ENCODE measurements at regions not wholly inside any gene's neighbourhood (a gene's known extent, or its start where the extent isn't known, plus 50 kb on each side); places are given as distances from the start of the nearest gene placed in this dataset.
A peak's percentile ranks its signal among the peaks of the same experiment; 100 is the strongest.

DNA sequence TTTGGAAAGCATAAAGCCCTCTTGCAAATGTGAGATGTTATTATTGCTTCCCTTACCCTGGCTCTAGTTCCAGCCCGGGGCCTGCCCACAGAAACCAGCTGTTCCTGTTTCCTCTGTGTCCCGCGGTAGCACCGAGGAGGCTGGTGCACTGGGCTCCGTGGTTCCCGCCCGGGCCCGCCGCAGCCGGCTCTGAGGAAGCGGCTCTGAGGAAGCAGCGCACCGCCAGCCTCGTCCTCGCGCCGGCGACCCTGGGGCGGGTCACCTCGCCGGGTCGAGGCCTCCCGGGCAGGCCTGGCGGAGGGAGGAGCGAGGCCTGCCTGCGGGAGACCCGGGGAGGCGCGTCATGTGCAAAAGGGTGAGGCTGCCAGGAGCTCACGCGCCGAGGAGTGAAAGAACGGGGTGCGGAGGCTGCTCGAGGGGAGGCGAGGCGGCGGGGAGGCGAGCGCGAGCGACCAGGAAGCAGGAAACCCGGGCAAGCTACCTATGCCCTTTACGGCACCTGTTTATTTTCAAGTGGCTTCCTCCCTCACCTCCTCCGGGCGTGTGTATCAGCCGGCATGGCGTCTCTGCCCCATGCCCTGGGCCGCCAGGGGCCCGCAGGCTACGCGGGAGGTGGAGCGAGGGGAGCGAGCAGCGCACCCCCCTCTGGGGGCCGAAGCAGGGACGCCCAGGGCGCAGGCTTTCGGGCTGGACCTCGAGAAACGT lies 61.3 kb upstream of the MEGF10 start (continued):
- TF ChIP-seq, protein P1, sequence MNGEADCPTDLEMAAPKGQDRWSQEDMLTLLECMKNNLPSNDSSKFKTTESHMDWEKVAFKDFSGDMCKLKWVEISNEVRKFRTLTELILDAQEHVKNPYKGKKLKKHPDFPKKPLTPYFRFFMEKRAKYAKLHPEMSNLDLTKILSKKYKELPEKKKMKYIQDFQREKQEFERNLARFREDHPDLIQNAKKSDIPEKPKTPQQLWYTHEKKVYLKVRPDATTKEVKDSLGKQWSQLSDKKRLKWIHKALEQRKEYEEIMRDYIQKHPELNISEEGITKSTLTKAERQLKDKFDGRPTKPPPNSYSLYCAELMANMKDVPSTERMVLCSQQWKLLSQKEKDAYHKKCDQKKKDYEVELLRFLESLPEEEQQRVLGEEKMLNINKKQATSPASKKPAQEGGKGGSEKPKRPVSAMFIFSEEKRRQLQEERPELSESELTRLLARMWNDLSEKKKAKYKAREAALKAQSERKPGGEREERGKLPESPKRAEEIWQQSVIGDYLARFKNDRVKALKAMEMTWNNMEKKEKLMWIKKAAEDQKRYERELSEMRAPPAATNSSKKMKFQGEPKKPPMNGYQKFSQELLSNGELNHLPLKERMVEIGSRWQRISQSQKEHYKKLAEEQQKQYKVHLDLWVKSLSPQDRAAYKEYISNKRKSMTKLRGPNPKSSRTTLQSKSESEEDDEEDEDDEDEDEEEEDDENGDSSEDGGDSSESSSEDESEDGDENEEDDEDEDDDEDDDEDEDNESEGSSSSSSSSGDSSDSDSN (IDR thresholded peaks at IDR 0.05; ENCODE audit: borderline replicate concordance in 1 of 2, low read depth in 2 of 2, low read length in 2 of 2), result 0 out of 4 replicates have a peak, but pooled peaks of 1 of the 2 experiments have one; percentile 55
- TF ChIP-seq L3MBTL2 (IDR thresholded peaks at IDR 0.05) (peak; percentile 54; the same call in 1 of the 2 replicates), ELF1 (tag; IDR thresholded peaks at IDR 0.05) (peak; percentile 5; the same call in 1 of the 2 replicates), RBM25 (IDR thresholded peaks at IDR 0.05; ENCODE audit: low read depth, low read length, severe bottlenecking) (no peak), RAD21 (CRISPR knock-in tag; conservative IDR thresholded peaks at IDR 0.05 in 1 of 2, IDR thresholded peaks at IDR 0.05 in 1 of 2) (no peak), ZNF583 (CRISPR knock-in tag; IDR thresholded peaks at IDR 0.05) (no peak), HCFC1 (IDR thresholded peaks at IDR 0.05; ENCODE audit: low read depth, low read length) (no peak), STAG1 (CRISPR knock-in tag; IDR thresholded peaks at IDR 0.05; ENCODE audit: borderline replicate concordance) (no peak), TCF7 (IDR thresholded peaks at IDR 0.05; ENCODE audit: borderline replicate concordance) (no peak), ZNF224 (CRISPR knock-in tag; IDR thresholded peaks at IDR 0.05) (no peak), PTTG1 (tag; IDR thresholded peaks at IDR 0.05; ENCODE audit: low read depth) (no peak), HNRNPUL1 (IDR thresholded peaks at IDR 0.05; ENCODE audit: low read length) (no peak), BCOR (IDR thresholded peaks at IDR 0.05) (no peak), MYNN (IDR thresholded peaks at IDR 0.05) (no peak), MYNN (CRISPR knock-in tag; IDR thresholded peaks at IDR 0.05) (no peak), CTBP1 (IDR thresholded peaks at IDR 0.05; ENCODE audit: borderline replicate concordance) (peak; percentile 9; the same call in 1 of the 2 replicates)
- TF ChIP-seq, protein P2, sequence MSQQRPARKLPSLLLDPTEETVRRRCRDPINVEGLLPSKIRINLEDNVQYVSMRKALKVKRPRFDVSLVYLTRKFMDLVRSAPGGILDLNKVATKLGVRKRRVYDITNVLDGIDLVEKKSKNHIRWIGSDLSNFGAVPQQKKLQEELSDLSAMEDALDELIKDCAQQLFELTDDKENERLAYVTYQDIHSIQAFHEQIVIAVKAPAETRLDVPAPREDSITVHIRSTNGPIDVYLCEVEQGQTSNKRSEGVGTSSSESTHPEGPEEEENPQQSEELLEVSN (IDR thresholded peaks at IDR 0.05; ENCODE audit: borderline replicate concordance in 1 of 2, extremely low read depth in 1 of 2, insufficient read depth in 1 of 2, insufficient read length in 1 of 2, low read depth in 1 of 2, low read length in 1 of 2, poor library complexity in 1 of 2, severe bottlenecking in 1 of 2), result peak in 1 of 2 experiments; percentile 37
